ENCODE measurements at regions not wholly inside any gene's neighbourhood (a gene's known extent, or its start where the extent isn't known, plus 50 kb on each side); places are given as distances from the start of the nearest gene placed in this dataset.

GRCh38 chr6:95856876-95857364, 158.9 kb upstream of the FUT9 start:
- POLR2A ChIA-PET, result no interaction called here
- no peak for FAIRE-seq

More at GRCh38 chr6:95856876-95857364, 158.9 kb upstream of the FUT9 start:
- intact Hi-C loops (cut with micrococcal nuclease), result no loop called here
- Histone ChIP-seq H3K27ac (ENCODE audit: extremely low read depth, low read depth, low read length) (no peak overlapping the region), H3K9me1 (ENCODE audit: control insufficient read depth, insufficient read depth, low read length) (no peaks in the 10 kb centered on the region), H3K9ac (ENCODE audit: insufficient read depth in 1 of 2, low read depth in 2 of 2, low read length in 2 of 2) (no peak overlapping the region), H3K79me2 (ENCODE audit: control insufficient read depth, insufficient read depth, low read length) (no peaks in the 10 kb centered on the region), H2AFZ (ENCODE audit: low read depth, low read length) (no peak overlapping the region), H3K9me3 (replicated peaks; ENCODE audit: control insufficient read depth, insufficient read depth, low read depth, low read length) (no peaks in the 10 kb centered on the region), H3K36me3 (ENCODE audit: control insufficient read depth, insufficient read depth, low read length) (no peaks in the 10 kb centered on the region), H3K4me1 (replicated peaks in 1 of 2; ENCODE audit: control insufficient read depth in 2 of 2, insufficient read depth in 2 of 2, low read length in 2 of 2) (no peaks in the 10 kb centered on the region), H3K27me3 (ENCODE audit: control insufficient read depth in 2 of 2, insufficient read depth in 2 of 2, low read length in 2 of 2) (no peaks in the 10 kb centered on the region), H3K4me2 (ENCODE audit: insufficient read depth, low read length) (no peak overlapping the region), H3K4me3 (no peak overlapping the region), H4K20me1 (replicated peaks; ENCODE audit: control insufficient read depth, insufficient read depth, low read length) (no peaks in the 10 kb centered on the region)
- TF ChIP-seq USF1 (CRISPR knock-in tag; IDR thresholded peaks at IDR 0.05) (no peak), ATF2 (CRISPR knock-in tag; IDR thresholded peaks at IDR 0.05) (no peak), PHF21A (IDR thresholded peaks at IDR 0.05; ENCODE audit: borderline replicate concordance, low read depth) (no peak), POLR2A (conservative IDR thresholded peaks at IDR 0.05) (no peak), PRMT5 (CRISPR knock-in tag; IDR thresholded peaks at IDR 0.05) (no peak), BCOR (IDR thresholded peaks at IDR 0.05) (no peak), YBX1 (IDR thresholded peaks at IDR 0.05) (no peak), FOXK1 (CRISPR knock-in tag; IDR thresholded peaks at IDR 0.05; ENCODE audit: borderline replicate concordance) (no peak), HNRNPUL1 (IDR thresholded peaks at IDR 0.05; ENCODE audit: low read length) (no peak), ZNF24 (IDR thresholded peaks at IDR 0.05) (no peak), E2F6 (IDR thresholded peaks at IDR 0.05; ENCODE audit: borderline replicate concordance in 1 of 2, extremely low read depth in 1 of 2, insufficient read depth in 1 of 2, insufficient read length in 1 of 2, low read depth in 1 of 2, low read length in 1 of 2, poor library complexity in 1 of 2, severe bottlenecking in 1 of 2) (no peak)
- ATAC-seq, result no peak
- WGBS (ENCODE audit: insufficient coverage, low coverage, missing lambda C conversion rate), result 0% methylated on average over 7 of the region's 7 CpGs
- CTCF ChIA-PET (ENCODE audit: low intra/inter-chr PET ratio), result no interaction called here
- no peak for DNase-seq (ENCODE audit: extremely low read depth in 1 of 4, low spot score in 3 of 4)
- in situ Hi-C loops (cut with MboI), result no loop called here
- no TSS peak for BruUV-seq (replicated peaks)
